ENCODE measurements at regions not wholly inside any gene's neighbourhood (a gene's known extent, or its start where the extent isn't known, plus 50 kb on each side); places are given as distances from the start of the nearest gene placed in this dataset.
A peak's percentile ranks its signal among the peaks of the same experiment; 100 is the strongest.

DNA sequence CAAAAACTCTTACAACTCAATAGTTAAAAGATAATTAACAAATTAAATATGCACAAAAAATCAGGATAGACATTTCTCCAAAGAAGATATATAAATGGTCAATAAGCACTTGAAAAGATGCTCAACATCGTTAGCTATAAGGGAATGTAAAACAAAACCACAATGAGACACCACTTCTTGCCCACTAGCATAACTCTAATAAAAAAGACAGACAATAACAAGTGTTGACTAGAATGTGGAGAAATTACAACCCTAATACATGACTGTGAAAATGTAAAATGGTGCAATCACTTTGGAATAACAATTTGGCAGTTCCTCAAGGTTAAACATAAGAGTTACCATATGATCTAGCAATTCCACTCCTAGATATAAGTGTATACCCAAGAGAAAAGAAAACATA, 74.3 kb upstream of the PCGF5 start:
- no peaks in the 10 kb centered on the region for H3K9me3 Mint-ChIP-seq
- peaks cover 6% of the 10 kb centered on the region for H3K4me1 Mint-ChIP-seq
- H3K4me3 Mint-ChIP-seq = no peak overlapping the region
- ChIA-PET POLR2A (no interaction called here), CTCF (no interaction called here)
- H3K27ac Mint-ChIP-seq = no peak overlapping the region
- H3K27me3 Mint-ChIP-seq = peaks cover 26% of the 10 kb centered on the region
- H3K36me3 Mint-ChIP-seq (ENCODE audit: low read depth) = no peaks in the 10 kb centered on the region
- no peak for DNase-seq

DNA sequence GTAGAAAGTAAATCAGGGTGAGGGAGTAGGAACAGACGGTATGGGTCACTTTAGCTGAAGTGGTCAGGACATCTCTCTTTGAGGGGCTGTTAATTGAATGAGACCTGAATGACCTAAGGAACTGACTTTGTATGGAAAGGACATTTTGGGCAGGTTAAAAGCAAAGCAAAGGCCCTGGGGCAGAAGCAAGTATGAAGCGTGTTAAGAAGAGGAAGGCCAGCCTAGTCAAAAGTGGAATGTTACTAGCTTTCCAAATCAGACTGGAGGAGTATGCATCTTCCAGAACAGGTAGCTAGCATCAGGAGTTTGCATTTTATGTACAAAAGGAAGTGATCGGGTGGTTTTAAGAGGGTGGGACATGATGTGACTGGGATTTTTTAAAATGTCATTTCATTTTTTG, 70.9 kb upstream of the PCGF5 start:
- CTCF ChIA-PET = interaction anchor here (1.3 kb wide), 1 partner anchor 9 kb away, joined by 3 read pairs; no protein-coding TSS in a partner anchor
- H3K27me3 Mint-ChIP-seq = peaks cover 23% of the 10 kb centered on the region
- H3K9me3 Mint-ChIP-seq = no peaks in the 10 kb centered on the region

DNA sequence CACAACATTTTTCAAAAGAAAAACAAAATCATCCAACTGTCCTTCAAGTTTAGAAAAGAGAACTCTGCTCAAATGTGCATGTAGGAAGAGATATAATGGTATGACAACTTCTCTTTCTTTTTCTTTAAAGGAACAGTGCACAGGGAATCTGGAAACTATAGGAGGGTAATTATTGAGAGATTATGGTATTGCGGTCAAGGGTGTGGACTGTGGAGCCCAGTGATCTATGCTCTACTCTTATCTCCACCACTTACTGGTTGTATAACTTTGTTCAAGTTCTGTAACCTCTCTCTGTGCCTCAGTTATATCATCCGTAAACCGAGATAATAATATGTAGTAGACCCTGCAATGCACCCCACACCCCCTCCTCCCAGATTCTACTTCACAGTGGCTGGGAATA, 69.8 kb upstream of the PCGF5 start:
- no peak overlapping the region for H3K27ac Mint-ChIP-seq
- no peak for DNase-seq
- no peak overlapping the region for H3K4me3 Mint-ChIP-seq
- CTCF ChIA-PET = no interaction called here
- no peaks in the 10 kb centered on the region for H3K9me3 Mint-ChIP-seq
- H3K27me3 Mint-ChIP-seq = peaks cover 16% of the 10 kb centered on the region
- no peaks in the 10 kb centered on the region for H3K36me3 Mint-ChIP-seq (ENCODE audit: low read depth)
- POLR2A ChIA-PET = no interaction called here
- H3K4me1 Mint-ChIP-seq = no peaks in the 10 kb centered on the region

More for the DNA sequence above, 70.9 kb upstream of the PCGF5 start:
- Mint-ChIP-seq H3K4me3 (no peak overlapping the region), H3K4me1 (peaks cover 1% of the 10 kb centered on the region), H3K36me3 (ENCODE audit: low read depth) (no peaks in the 10 kb centered on the region), H3K27ac (no peak overlapping the region)
- POLR2A ChIA-PET = no interaction called here
- DNase-seq = no peak

- POLR2A ChIA-PET = no interaction called here
- Mint-ChIP-seq H3K4me3 (no peak overlapping the region), H3K36me3 (ENCODE audit: low read depth) (no peaks in the 10 kb centered on the region), H3K27ac (no peak overlapping the region), H3K9me3 (no peaks in the 10 kb centered on the region), H3K4me1 (no peaks in the 10 kb centered on the region), H3K27me3 (peaks cover 5% of the 10 kb centered on the region)
- CTCF ChIA-PET = interaction anchor here (1.4 to 1.5 kb wide), 2 partner anchors 9 to 97 kb away, joined by 3 to 4 read pairs; no protein-coding TSS in a partner anchor
- DNase-seq = no peak
These were observed 67.0 kb upstream of the PCGF5 start for GRCh38 chr10:91153508-91153907.

DNA sequence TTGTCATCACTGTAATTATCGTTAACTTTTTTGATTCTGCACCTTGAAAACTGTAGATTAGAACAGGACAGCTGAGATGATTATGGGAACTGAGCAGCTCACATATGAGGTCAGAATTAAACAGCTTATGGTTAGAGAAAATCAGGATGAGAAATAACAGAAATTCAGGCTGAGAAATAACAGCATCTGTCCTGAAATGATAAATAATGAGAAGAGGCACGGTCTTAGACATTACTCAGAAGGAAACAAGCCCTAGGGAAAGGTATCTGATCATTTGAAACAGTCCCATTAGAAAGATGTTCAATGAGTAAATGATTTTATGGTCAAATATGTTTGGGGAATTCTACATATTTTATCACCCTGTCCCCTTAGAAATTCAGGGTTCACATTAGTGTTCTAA, 65.6 kb upstream of the PCGF5 start:
- DNase-seq = no peak
- POLR2A ChIA-PET = no interaction called here
- H3K4me1 Mint-ChIP-seq = peaks cover 7% of the 10 kb centered on the region
- no peaks in the 10 kb centered on the region for H3K9me3 Mint-ChIP-seq
- CTCF ChIA-PET = interaction anchor here (0.8 to 1.5 kb wide), 2 partner anchors 11 kb away, joined by 3 to 4 read pairs; no protein-coding TSS in a partner anchor
- no peaks in the 10 kb centered on the region for H3K36me3 Mint-ChIP-seq (ENCODE audit: low read depth)
- no peak overlapping the region for H3K27ac Mint-ChIP-seq
- no peak overlapping the region for H3K4me3 Mint-ChIP-seq
- no peaks in the 10 kb centered on the region for H3K27me3 Mint-ChIP-seq

GRCh38 chr10:91156196-91156595, 64.3 kb upstream of the PCGF5 start:
- no peaks in the 10 kb centered on the region for H3K27me3 Mint-ChIP-seq
- no peaks in the 10 kb centered on the region for H3K36me3 Mint-ChIP-seq (ENCODE audit: low read depth)
- H3K9me3 Mint-ChIP-seq = no peaks in the 10 kb centered on the region
- H3K27ac Mint-ChIP-seq = no peak overlapping the region
- DNase-seq = no peak
- CTCF ChIA-PET = no interaction called here
- POLR2A ChIA-PET = no interaction called here
- peaks cover 10% of the 10 kb centered on the region for H3K4me1 Mint-ChIP-seq
- no peak overlapping the region for H3K4me3 Mint-ChIP-seq

DNA sequence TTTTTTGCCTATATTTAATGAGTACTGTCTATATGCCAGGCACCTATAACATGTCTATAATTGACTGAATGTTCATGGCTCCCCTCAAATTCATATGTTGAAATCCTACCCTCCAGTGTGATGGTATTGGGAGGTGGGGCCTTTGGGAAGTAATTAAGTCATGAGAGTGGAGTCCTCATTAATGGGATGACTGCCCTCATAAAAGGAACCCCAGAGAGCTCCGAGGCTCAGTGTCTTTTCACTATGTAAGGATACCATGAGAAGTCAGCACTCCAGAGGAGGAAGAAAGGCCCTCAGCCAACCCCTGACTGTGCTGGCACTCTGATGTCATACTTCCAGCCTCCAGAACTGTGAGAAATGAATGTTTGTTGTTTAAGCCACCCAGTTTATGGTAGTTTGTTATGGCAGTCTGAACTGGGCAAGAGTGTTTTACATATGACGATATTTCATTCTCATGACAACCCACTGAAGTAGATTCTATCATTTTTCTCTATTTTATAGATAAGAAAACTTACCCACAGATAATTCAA, 61.1 kb upstream of the PCGF5 start:
- ChIA-PET POLR2A (no interaction called here), CTCF (interaction anchor here (1.0 to 1.2 kb wide), 2 partner anchors 10 to 24 kb away, joined by 3 to 4 read pairs; no protein-coding TSS in a partner anchor)
- DNase-seq = no peak
- H3K36me3 Mint-ChIP-seq (ENCODE audit: low read depth) = no peaks in the 10 kb centered on the region
- no peaks in the 10 kb centered on the region for H3K9me3 Mint-ChIP-seq
- H3K27ac Mint-ChIP-seq = no peak overlapping the region
- H3K4me1 Mint-ChIP-seq = peaks cover 23% of the 10 kb centered on the region
- no peak overlapping the region for H3K4me3 Mint-ChIP-seq
- H3K27me3 Mint-ChIP-seq = no peaks in the 10 kb centered on the region

- no peaks in the 10 kb centered on the region for H3K36me3 Mint-ChIP-seq (ENCODE audit: low read depth)
- peak overlapping the region; percentile 87 for H3K27ac Mint-ChIP-seq
- H3K27me3 Mint-ChIP-seq = no peaks in the 10 kb centered on the region
- no peaks in the 10 kb centered on the region for H3K9me3 Mint-ChIP-seq
- H3K4me3 Mint-ChIP-seq = peak overlapping the region; percentile 76
- H3K4me1 Mint-ChIP-seq = peaks cover 38% of the 10 kb centered on the region
- ChIA-PET CTCF (interaction anchor here (0.6 to 1.7 kb wide), 5 partner anchors 9 to 1851 kb away, joined by 3 read pairs; no protein-coding TSS in a partner anchor), POLR2A (interaction anchor here (0.6 kb wide), 1 partner anchor 14 kb away, joined by 3 read pairs; no protein-coding TSS in a partner anchor)
- DNase-seq = no peak
These were observed 58.4 kb upstream of the PCGF5 start for GRCh38 chr10:91162050-91162494.

- Mint-ChIP-seq H3K4me1 (peaks cover 44% of the 10 kb centered on the region), H3K36me3 (ENCODE audit: low read depth) (peaks cover 3% of the 10 kb centered on the region)
- POLR2A ChIA-PET = interaction anchor here (0.5 to 1.0 kb wide), 2 partner anchors 32 to 58 kb away, joined by 3 read pairs; partner anchors contain the start of gene PCGF5
These were observed 57.8 kb upstream of the PCGF5 start for GRCh38 chr10:91162495-91163268.

DNA sequence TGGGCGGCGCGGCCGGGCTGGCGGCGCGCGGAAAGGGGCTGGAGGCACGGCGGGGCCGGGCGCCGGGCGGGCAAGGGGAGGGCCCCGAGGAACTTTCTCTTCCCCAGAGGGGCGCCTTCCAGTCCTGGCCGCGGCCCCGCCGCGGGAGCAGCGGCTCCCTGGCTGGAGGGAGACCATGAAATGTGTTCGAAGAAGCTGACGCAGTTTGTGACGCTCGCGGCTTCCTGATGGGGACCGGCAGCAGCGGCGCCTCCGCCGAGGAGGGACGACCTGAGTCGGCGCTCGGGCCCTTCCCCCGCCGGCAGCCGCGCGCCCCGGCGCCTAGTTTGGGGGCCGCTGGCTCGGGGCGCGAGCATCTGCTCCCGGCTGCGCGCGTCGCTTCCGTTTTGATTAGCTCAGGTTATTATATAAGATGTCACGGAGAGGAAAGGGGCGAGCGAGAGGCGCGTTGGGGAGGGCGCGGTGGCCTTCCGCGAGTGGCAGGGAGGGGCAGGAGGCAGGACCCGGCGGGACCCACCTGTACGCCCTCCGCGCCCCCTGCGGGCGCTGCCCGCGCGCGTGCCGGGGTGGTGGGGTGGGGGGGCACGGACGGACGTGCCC, 57.1 kb upstream of the PCGF5 start:
- H3K4me1 Mint-ChIP-seq = peaks cover 46% of the 10 kb centered on the region
- peaks cover 4% of the 10 kb centered on the region for H3K9me3 Mint-ChIP-seq
- POLR2A ChIA-PET = interaction anchor here (1.0 kb wide), 1 partner anchor 57 kb away, joined by 3 read pairs; the partner anchor contains the start of gene PCGF5
- H3K36me3 Mint-ChIP-seq (ENCODE audit: low read depth) = peaks cover 7% of the 10 kb centered on the region
- CTCF ChIA-PET = interaction anchor here (1.0 to 1.6 kb wide), 2 partner anchors 36 to 58 kb away, joined by 3 read pairs; partner anchors contain the start of gene PCGF5
- peak; percentile 76 for DNase-seq
- H3K27me3 Mint-ChIP-seq = no peaks in the 10 kb centered on the region
- H3K27ac Mint-ChIP-seq = peak overlapping the region; percentile 91
- H3K4me3 Mint-ChIP-seq = peak overlapping the region; percentile 87

More at GRCh38 chr10:91162495-91163268, 57.8 kb upstream of the PCGF5 start:
- peak; percentile 72 for DNase-seq
- no peaks in the 10 kb centered on the region for H3K9me3 Mint-ChIP-seq
- peak overlapping the region; percentile 76 for H3K4me3 Mint-ChIP-seq
- CTCF ChIA-PET = interaction anchor here (0.9 to 1.7 kb wide), 5 partner anchors 9 to 278 kb away, joined by 3 read pairs; no protein-coding TSS in a partner anchor
- no peaks in the 10 kb centered on the region for H3K27me3 Mint-ChIP-seq
- peak overlapping the region; percentile 87 for H3K27ac Mint-ChIP-seq

DNA sequence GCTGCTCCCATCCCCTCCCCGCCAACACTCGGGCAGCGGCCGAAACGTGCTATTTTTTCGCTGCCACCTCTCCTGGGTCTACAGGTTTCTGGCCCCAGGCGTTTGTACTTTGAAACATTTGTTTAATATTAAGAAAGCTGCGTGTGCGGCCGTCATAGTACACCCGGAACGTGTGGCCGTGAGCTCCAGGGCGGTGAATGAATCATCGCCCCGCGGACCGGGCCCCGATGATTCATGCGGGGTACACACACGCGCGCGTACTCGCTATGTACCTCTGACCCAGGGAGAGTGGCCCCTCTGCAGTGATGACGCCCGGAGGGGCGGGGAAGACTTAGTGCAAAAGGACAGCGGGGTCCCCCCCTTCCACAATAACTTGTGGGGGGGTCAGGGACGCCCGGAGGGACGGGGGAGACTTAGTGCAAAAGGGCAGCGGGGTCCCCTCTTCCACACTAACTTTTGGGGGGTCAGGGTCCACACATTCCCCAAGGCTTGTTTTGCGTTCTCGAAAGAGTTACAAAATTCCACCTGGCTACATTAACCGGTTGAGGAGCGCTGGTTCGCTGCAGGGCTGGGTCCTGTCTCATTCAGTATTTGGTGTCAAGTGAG, 56.5 kb upstream of the PCGF5 start:
- peak; percentile 41 for DNase-seq
- ChIA-PET CTCF (interaction anchor here (1.0 to 1.6 kb wide), 3 partner anchors 20 to 57 kb away, joined by 3 read pairs; partner anchors contain the start of gene PCGF5), POLR2A (interaction anchor here (1.0 kb wide), 1 partner anchor 56 kb away, joined by 3 read pairs; the partner anchor contains the start of gene PCGF5)
- peaks cover 6% of the 10 kb centered on the region for H3K9me3 Mint-ChIP-seq
- peak overlapping the region; percentile 91 for H3K27ac Mint-ChIP-seq
- peaks cover 8% of the 10 kb centered on the region for H3K36me3 Mint-ChIP-seq (ENCODE audit: low read depth)
- H3K4me3 Mint-ChIP-seq = peak overlapping the region; percentile 87
- peaks cover 44% of the 10 kb centered on the region for H3K4me1 Mint-ChIP-seq
- H3K27me3 Mint-ChIP-seq = no peaks in the 10 kb centered on the region

DNA sequence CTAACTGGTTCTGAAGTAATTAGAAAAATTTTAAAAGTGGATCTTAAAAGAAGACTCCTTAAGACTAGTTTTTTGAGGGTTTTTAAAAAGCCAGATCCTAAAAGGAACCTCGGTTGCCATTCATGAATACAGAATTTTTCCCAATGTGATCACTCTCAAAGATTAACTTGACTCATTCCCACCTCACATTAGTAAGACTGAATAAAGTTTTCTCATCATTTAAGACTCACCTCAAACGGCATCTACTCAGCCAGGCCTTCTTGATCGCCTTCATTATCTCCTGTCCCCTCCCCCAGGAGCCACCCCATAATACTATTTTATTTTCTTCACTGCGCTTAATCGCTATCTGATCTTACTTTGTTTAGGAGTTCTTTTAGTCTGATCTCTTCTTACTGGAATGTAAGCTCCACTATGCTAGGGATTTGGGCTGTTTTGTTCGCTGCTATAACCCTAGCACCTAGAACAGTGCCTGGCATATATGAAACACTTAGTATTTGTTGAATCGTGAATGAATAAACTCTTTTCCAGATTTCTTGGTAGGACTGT, 55.9 kb upstream of the PCGF5 start:
- Mint-ChIP-seq H3K27me3 (no peaks in the 10 kb centered on the region), H3K4me1 (peaks cover 39% of the 10 kb centered on the region)

More for the DNA sequence above, 55.9 kb upstream of the PCGF5 start:
- POLR2A ChIA-PET = no interaction called here
- Mint-ChIP-seq H3K4me3 (peak overlapping the region; percentile 87), H3K36me3 (ENCODE audit: low read depth) (peaks cover 11% of the 10 kb centered on the region), H3K27ac (peak overlapping the region; percentile 91), H3K9me3 (peaks cover 10% of the 10 kb centered on the region)
- CTCF ChIA-PET = interaction anchor here (1.0 kb wide), 1 partner anchor 19 kb away, joined by 3 read pairs; no protein-coding TSS in a partner anchor
- DNase-seq = no peak

Measured in activated CD4-positive, alpha-beta T cell treated with anti-CD3 and anti-CD28 coated beads, Interleukin-2, amount 10 ng/mL, durations not matched to agents 7 days and 5 days (primary cell).